Neural progenitor cell (in vitro differentiated cells): ENCODE measurements at regions not wholly inside any gene's neighbourhood (a gene's known extent, or its start where the extent isn't known, plus 50 kb on each side); places are given as distances from the start of the nearest gene placed in this dataset.

Experiments used
- DNase-seq: peaks from one replicate; pipeline ENCODE4 v3.0.0-alpha.2; 2016; ENCODE audit warnings: low spot score
- H2AFZ ChIP-seq: fragments of 200-600 bp; sonication (generic); replicated peaks from 2 replicates; pipeline ENCODE4 v1.6.1; 2016; ENCODE audit warnings: antibody characterized with exemption
- H3F3A ChIP-seq: fragments of 200-600 bp; sonication (generic); 2 replicates; pipeline ENCODE4 v1.6.1; 2016; ENCODE audit warnings: antibody characterized with exemption, low read depth
- H3K27ac ChIP-seq: fragments of 200-600 bp; sonication (generic); 2 replicates; pipeline ENCODE4 v1.5.1; 2016; ENCODE audit warnings: mild to moderate bottlenecking
- H3K27me3 ChIP-seq: fragments of 200-600 bp; sonication (generic); 2 replicates; pipeline ENCODE4 v1.6.1; 2016; ENCODE audit warnings: mild to moderate bottlenecking, moderate library complexity
- H3K36me3 ChIP-seq: fragments of 200-600 bp; sonication (generic); 2 replicates; pipeline ENCODE4 v1.5.1; 2016
- H3K4me1 ChIP-seq: fragments of 200-600 bp; sonication (generic); 2 replicates; pipeline ENCODE4 v1.6.1; 2016; ENCODE audit warnings: mixed run types
- H3K4me2 ChIP-seq: fragments of 200-600 bp; sonication (generic); 2 replicates; pipeline ENCODE4 v1.6.1; 2016
- H3K4me3 ChIP-seq: fragments of 200-600 bp; sonication (generic); 2 replicates; pipeline ENCODE4 v1.5.1; 2016
- H3K79me2 ChIP-seq: fragments of 200-600 bp; sonication (generic); 2 replicates; pipeline ENCODE4 v1.6.1; 2016; ENCODE audit warnings: low read depth
- H3K9ac ChIP-seq: fragments of 200-600 bp; sonication (generic); 2 replicates; pipeline ENCODE4 v1.6.1; 2016
- H3K9me3 ChIP-seq: fragments of 200-600 bp; sonication (generic); 2 replicates; pipeline ENCODE4 v1.5.1; 2016; ENCODE audit warnings: low read depth
- H4K20me1 ChIP-seq: fragments of 200-600 bp; sonication (generic); 2 replicates; pipeline ENCODE4 v1.6.1; 2016; ENCODE audit warnings: low read depth
- H3K27ac Mint-ChIP-seq: 3 replicates; pipeline ENCODE4 v1.8.0; 2021; ENCODE audit warnings: mixed read lengths
- H3K27me3 Mint-ChIP-seq: 2 replicates; pipeline ENCODE4 v1.8.0; 2022; ENCODE audit warnings: low read depth, mild to moderate bottlenecking, inconsistent platforms, moderate library complexity, mixed read lengths; ENCODE audit not compliant: insufficient read depth
- H3K36me3 Mint-ChIP-seq: 3 replicates; pipeline ENCODE4 v1.8.0; 2021; ENCODE audit warnings: mixed read lengths
- H3K4me1 Mint-ChIP-seq: 3 replicates; pipeline ENCODE4 v1.8.0; 2021; ENCODE audit warnings: mixed read lengths
- H3K4me3 Mint-ChIP-seq: 3 replicates; pipeline ENCODE4 v1.8.0; 2021; ENCODE audit warnings: mild to moderate bottlenecking, moderate library complexity, mixed read lengths
- H3K9me3 Mint-ChIP-seq: 3 replicates; pipeline ENCODE4 v1.8.0; 2020; ENCODE audit warnings: mixed read lengths
- CTCF ChIP-seq: fragments of 200-600 bp; sonication (generic); IDR thresholded peaks from 2 replicates; pipeline ENCODE4 v1.5.1; 2017; ENCODE audit warnings: antibody characterized with exemption, mild to moderate bottlenecking
- EZH2 ChIP-seq: fragments of 200-600 bp; sonication (generic); IDR thresholded peaks from 2 replicates; pipeline ENCODE4 v1.6.1; 2017; ENCODE audit warnings: antibody characterized with exemption, mild to moderate bottlenecking, moderate library complexity
- EZH2phosphoT487 ChIP-seq: fragments of 200-600 bp; sonication (generic); IDR thresholded peaks from 2 replicates; pipeline ENCODE4 v1.6.1; 2017; ENCODE audit warnings: antibody characterized with exemption

GRCh38 chr14:99050309-99050708, 221.7 kb downstream of the BCL11B start:
- H3K27ac Mint-ChIP-seq = no peak overlapping the region
- peaks cover 30% of the 10 kb centered on the region for H3K4me1 Mint-ChIP-seq
- Histone ChIP-seq H2AFZ (no peak overlapping the region), H3K79me2 (no peaks in the 10 kb centered on the region), H3K4me1 (peaks cover 23% of the 10 kb centered on the region), H3K4me2 (no peak overlapping the region), H3K27ac (no peak overlapping the region), H3K36me3 (peaks cover 3% of the 10 kb centered on the region), H3K9me3 (no peaks in the 10 kb centered on the region), H4K20me1 (peaks cover 4% of the 10 kb centered on the region), H3K9ac (no peak overlapping the region), H3K27me3 (peaks cover 11% of the 10 kb centered on the region), H3F3A (peaks cover 13% of the 10 kb centered on the region), H3K4me3 (no peak overlapping the region)
- no peak for DNase-seq
- H3K27me3 Mint-ChIP-seq = peaks cover 34% of the 10 kb centered on the region
- H3K9me3 Mint-ChIP-seq = peaks cover 18% of the 10 kb centered on the region
- H3K36me3 Mint-ChIP-seq = no peaks in the 10 kb centered on the region
- TF ChIP-seq EZH2 = no peak
- H3K4me3 Mint-ChIP-seq = no peak overlapping the region

- Histone ChIP-seq H3K36me3 (peaks cover 3% of the 10 kb centered on the region), H4K20me1 (peaks cover 1% of the 10 kb centered on the region), H3K4me2 (no peak overlapping the region), H3K9me3 (no peaks in the 10 kb centered on the region), H3K9ac (no peak overlapping the region), H3K27ac (no peak overlapping the region), H3K79me2 (no peaks in the 10 kb centered on the region), H2AFZ (no peak overlapping the region), H3K4me3 (no peak overlapping the region), H3K4me1 (peaks cover 7% of the 10 kb centered on the region), H3F3A (peaks cover 8% of the 10 kb centered on the region), H3K27me3 (no peaks in the 10 kb centered on the region)
- Mint-ChIP-seq H3K36me3 (no peaks in the 10 kb centered on the region), H3K9me3 (peaks cover 22% of the 10 kb centered on the region), H3K4me3 (no peak overlapping the region), H3K4me1 (peaks cover 14% of the 10 kb centered on the region), H3K27me3 (peaks cover 28% of the 10 kb centered on the region), H3K27ac (no peak overlapping the region)
- DNase-seq = no peak
- TF ChIP-seq CTCF = no peak
- TF ChIP-seq EZH2 = no peak
- no peak for TF ChIP-seq EZH2phosphoT487
Measured at GRCh38 chr14:99052467-99052866, 219.5 kb downstream of the BCL11B start.

- Mint-ChIP-seq H3K27ac (no peak overlapping the region), H3K27me3 (peaks cover 12% of the 10 kb centered on the region), H3K4me3 (no peak overlapping the region), H3K36me3 (no peaks in the 10 kb centered on the region), H3K9me3 (peaks cover 22% of the 10 kb centered on the region), H3K4me1 (no peaks in the 10 kb centered on the region)
- Histone ChIP-seq H3K4me1 (no peaks in the 10 kb centered on the region), H3K4me2 (no peak overlapping the region), H4K20me1 (no peaks in the 10 kb centered on the region), H3F3A (no peaks in the 10 kb centered on the region), H3K27me3 (no peaks in the 10 kb centered on the region), H3K4me3 (no peak overlapping the region), H3K9me3 (no peaks in the 10 kb centered on the region), H3K79me2 (no peaks in the 10 kb centered on the region), H2AFZ (no peak overlapping the region), H3K9ac (no peak overlapping the region), H3K36me3 (peaks cover 3% of the 10 kb centered on the region), H3K27ac (no peak overlapping the region)
- TF ChIP-seq EZH2 (no peak), EZH2phosphoT487 (no peak)
- no peak for DNase-seq
Measured at GRCh38 chr14:99055019-99055418, 217.0 kb downstream of the BCL11B start.

- no peaks in the 10 kb centered on the region for H3F3A ChIP-seq
- H3K9me3 Mint-ChIP-seq = peaks cover 22% of the 10 kb centered on the region
- H3K27ac ChIP-seq = no peak overlapping the region
- no peak overlapping the region for H3K27ac Mint-ChIP-seq
- no peaks in the 10 kb centered on the region for H3K27me3 ChIP-seq
- H3K9me3 ChIP-seq = no peaks in the 10 kb centered on the region
- H3K4me3 Mint-ChIP-seq = no peak overlapping the region
- H3K9ac ChIP-seq = no peak overlapping the region
- H3K36me3 Mint-ChIP-seq = no peaks in the 10 kb centered on the region
- no peak overlapping the region for H3K4me2 ChIP-seq
- H3K4me1 ChIP-seq = no peaks in the 10 kb centered on the region
- no peak for DNase-seq
- TF ChIP-seq CTCF (no peak), EZH2 (no peak)
- no peaks in the 10 kb centered on the region for H4K20me1 ChIP-seq
- H3K4me3 ChIP-seq = no peak overlapping the region
- H3K27me3 Mint-ChIP-seq = peaks cover 12% of the 10 kb centered on the region
- no peaks in the 10 kb centered on the region for H3K79me2 ChIP-seq
- H2AFZ ChIP-seq = no peak overlapping the region
- no peaks in the 10 kb centered on the region for H3K4me1 Mint-ChIP-seq
- H3K36me3 ChIP-seq = peaks cover 3% of the 10 kb centered on the region
Measured at GRCh38 chr14:99055816-99056215, 216.2 kb downstream of the BCL11B start.
